K562 (cell line): ENCODE measurements at regions not wholly inside any gene's neighbourhood (a gene's known extent, or its start where the extent isn't known, plus 50 kb on each side); places are given as distances from the start of the nearest gene placed in this dataset.

Experiments
- BRD4 ChIP-seq: fragments of 200-600 bp; sonication (generic); IDR thresholded peaks from 2 replicates; pipeline ENCODE4 v1.6.1; 2017; ENCODE audit warnings: inconsistent platforms
- CHD7 ChIP-seq: fragments of 200-600 bp; sonication (generic); IDR thresholded peaks from one replicate; pipeline ENCODE4 v1.6.1; 2012; ENCODE audit warnings: mild to moderate bottlenecking, low read depth, low read length, inconsistent platforms
- IRF9 ChIP-seq: fragments of 450-650 bp; IDR thresholded peaks from 2 replicates; pipeline ENCODE4 v1.6.1; 2016; ENCODE audit warnings: missing biosample characterization, missing genetic modification characterization
- PCBP2 ChIP-seq: fragments of 200-400 bp; formaldehyde crosslinking; IDR thresholded peaks from 2 replicates; pipeline ENCODE4 v1.6.1; 2018; ENCODE audit warnings: low read length, low read depth, mild to moderate bottlenecking, moderate library complexity; ENCODE audit not compliant: poor library complexity, severe bottlenecking
- ZNF444 ChIP-seq: fragments of 250-450 bp; sonication (Bioruptor Pico); IDR thresholded peaks from 2 replicates; pipeline ENCODE4 v1.4.0; 2020; ENCODE audit warnings: mild to moderate bottlenecking, moderate library complexity

GRCh38 chr5:92687821-92688722 lies 892.9 kb downstream of the NR2F1-AS1 start (continued):
- TF ChIP-seq CHD7: no peak
- TF ChIP-seq BRD4: no peak
- TF ChIP-seq ZNF444: no peak
- TF ChIP-seq PCBP2: no peak
- TF ChIP-seq IRF9 (tag): no peak
- TF ChIP-seq, all 486 proteins: peak for 0
